ENCODE measurements at regions not wholly inside any gene's neighbourhood (a gene's known extent, or its start where the extent isn't known, plus 50 kb on each side); places are given as distances from the start of the nearest gene placed in this dataset.

DNA sequence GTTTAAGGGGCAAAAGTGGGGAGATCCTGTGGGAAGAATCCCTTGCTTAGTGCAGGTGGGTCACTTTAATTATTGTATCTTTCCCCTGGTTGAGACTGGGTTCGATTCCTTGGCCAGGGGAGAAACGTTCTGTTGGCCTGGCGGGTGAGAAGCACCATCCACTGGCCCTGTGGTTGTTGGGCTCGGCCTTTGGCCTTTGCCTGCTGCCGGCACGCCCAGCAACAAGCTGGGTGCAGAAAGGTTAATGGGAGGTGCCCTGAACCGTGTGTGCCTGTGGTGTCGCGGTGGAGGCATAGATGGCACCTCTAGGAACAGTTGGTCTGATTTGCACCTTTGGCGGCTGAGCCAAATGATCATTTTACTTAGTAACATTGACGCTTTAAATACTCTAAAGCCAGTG, 363.6 kb upstream of the CNTNAP2 start:
- Histone ChIP-seq H3K9me3 (ENCODE audit: control insufficient read depth, low read depth, low read length) (peaks cover 2% of the 10 kb centered on the region), H3K4me2 (ENCODE audit: control insufficient read depth, extremely low read depth, insufficient read depth, low read depth, low read length) (no peak overlapping the region), H4K20me1 (ENCODE audit: control insufficient read depth, extremely low read depth, insufficient read depth, low read length) (no peaks in the 10 kb centered on the region), H3K9me1 (ENCODE audit: control insufficient read depth, extremely low read depth, insufficient read depth, low read length) (no peaks in the 10 kb centered on the region), H3K4me1 (ENCODE audit: control insufficient read depth, extremely low read depth, insufficient read depth, low read length) (no peaks in the 10 kb centered on the region), H3K4me3 (ENCODE audit: control insufficient read depth in 2 of 3, extremely low read depth in 1 of 3, insufficient read depth in 2 of 3, low read depth in 1 of 3, low read length in 3 of 3) (no peak overlapping the region), H2AFZ (ENCODE audit: control insufficient read depth, low read length) (no peak overlapping the region), H3K27ac (ENCODE audit: control insufficient read depth, insufficient read depth, low read length) (no peak overlapping the region), H3K36me3 (ENCODE audit: control insufficient read depth in 2 of 2, extremely low read depth in 1 of 2, insufficient read depth in 2 of 2, low read length in 2 of 2) (no peaks in the 10 kb centered on the region), H3K9ac (ENCODE audit: control insufficient read depth, extremely low read depth, insufficient read depth, low read length) (no peak overlapping the region), H3K27me3 (ENCODE audit: control insufficient read depth, extremely low read depth, insufficient read depth, low read length) (no peaks in the 10 kb centered on the region), H3K79me2 (ENCODE audit: control insufficient read depth, insufficient read depth, low read length) (no peaks in the 10 kb centered on the region)
- DNase-seq (ENCODE audit: low read depth, low spot score) (no peak), FAIRE-seq (no peak)
- TF ChIP-seq, protein P1, sequence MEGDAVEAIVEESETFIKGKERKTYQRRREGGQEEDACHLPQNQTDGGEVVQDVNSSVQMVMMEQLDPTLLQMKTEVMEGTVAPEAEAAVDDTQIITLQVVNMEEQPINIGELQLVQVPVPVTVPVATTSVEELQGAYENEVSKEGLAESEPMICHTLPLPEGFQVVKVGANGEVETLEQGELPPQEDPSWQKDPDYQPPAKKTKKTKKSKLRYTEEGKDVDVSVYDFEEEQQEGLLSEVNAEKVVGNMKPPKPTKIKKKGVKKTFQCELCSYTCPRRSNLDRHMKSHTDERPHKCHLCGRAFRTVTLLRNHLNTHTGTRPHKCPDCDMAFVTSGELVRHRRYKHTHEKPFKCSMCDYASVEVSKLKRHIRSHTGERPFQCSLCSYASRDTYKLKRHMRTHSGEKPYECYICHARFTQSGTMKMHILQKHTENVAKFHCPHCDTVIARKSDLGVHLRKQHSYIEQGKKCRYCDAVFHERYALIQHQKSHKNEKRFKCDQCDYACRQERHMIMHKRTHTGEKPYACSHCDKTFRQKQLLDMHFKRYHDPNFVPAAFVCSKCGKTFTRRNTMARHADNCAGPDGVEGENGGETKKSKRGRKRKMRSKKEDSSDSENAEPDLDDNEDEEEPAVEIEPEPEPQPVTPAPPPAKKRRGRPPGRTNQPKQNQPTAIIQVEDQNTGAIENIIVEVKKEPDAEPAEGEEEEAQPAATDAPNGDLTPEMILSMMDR (optimal IDR thresholded peaks at IDR 0.05 in 1 of 3, IDR thresholded peaks at IDR 0.05 in 1 of 3, conservative IDR thresholded peaks at IDR 0.05 in 1 of 3; ENCODE audit: extremely low read depth in 1 of 3, insufficient read depth in 2 of 3, low read length in 3 of 3), result no peak
- no peak for TF ChIP-seq EZH2 (IDR thresholded peaks at IDR 0.05; ENCODE audit: low read length)
- dilution Hi-C loops (cut with MboI; ENCODE audit: extremely low pct_ligation_motif_present, low sequenced_read_pairs), result no loop called here

DNA sequence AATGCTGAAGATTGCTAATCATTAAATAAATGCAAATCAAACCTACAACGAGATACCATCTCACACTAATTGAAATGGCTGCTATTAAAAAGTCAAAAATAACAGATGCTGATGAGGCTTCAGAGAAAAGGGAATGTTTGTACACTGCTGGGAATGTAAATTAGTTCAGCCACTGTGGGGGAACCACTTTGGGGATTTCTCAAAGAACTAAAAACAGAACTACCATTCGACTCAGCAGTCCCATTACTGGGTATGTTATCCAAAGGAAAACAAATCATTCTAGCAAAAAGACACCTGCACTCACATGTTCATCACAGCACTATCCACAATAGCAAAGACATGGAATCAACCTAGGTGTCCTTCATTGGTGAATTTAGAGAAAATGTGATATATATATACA, 379.0 kb upstream of the CNTNAP2 start:
- no peak overlapping the region for H3K4me3 ChIP-seq (ENCODE audit: control insufficient read depth in 2 of 3, extremely low read depth in 1 of 3, insufficient read depth in 2 of 3, low read depth in 1 of 3, low read length in 3 of 3)
- dilution Hi-C loops (cut with MboI; ENCODE audit: extremely low pct_ligation_motif_present, low sequenced_read_pairs), result no loop called here
- no peaks in the 10 kb centered on the region for H3K4me1 ChIP-seq (ENCODE audit: control insufficient read depth, extremely low read depth, insufficient read depth, low read length)
- no peak for TF ChIP-seq EZH2 (IDR thresholded peaks at IDR 0.05; ENCODE audit: low read length)
- TF ChIP-seq, protein P1 (optimal IDR thresholded peaks at IDR 0.05 in 1 of 3, IDR thresholded peaks at IDR 0.05 in 1 of 3, conservative IDR thresholded peaks at IDR 0.05 in 1 of 3; ENCODE audit: extremely low read depth in 1 of 3, insufficient read depth in 2 of 3, low read length in 3 of 3), result no peak
- no peaks in the 10 kb centered on the region for H3K9me1 ChIP-seq (ENCODE audit: control insufficient read depth, extremely low read depth, insufficient read depth, low read length)
- H3K9ac ChIP-seq (ENCODE audit: control insufficient read depth, extremely low read depth, insufficient read depth, low read length), result no peak overlapping the region
- DNase-seq (ENCODE audit: low read depth, low spot score), result no peak
- H2AFZ ChIP-seq (ENCODE audit: control insufficient read depth, low read length), result no peak overlapping the region
- H3K4me2 ChIP-seq (ENCODE audit: control insufficient read depth, extremely low read depth, insufficient read depth, low read depth, low read length), result no peak overlapping the region
- H3K79me2 ChIP-seq (ENCODE audit: control insufficient read depth, insufficient read depth, low read length), result no peaks in the 10 kb centered on the region
- H3K27me3 ChIP-seq (ENCODE audit: control insufficient read depth, extremely low read depth, insufficient read depth, low read length), result no peaks in the 10 kb centered on the region
- no peaks in the 10 kb centered on the region for H3K36me3 ChIP-seq (ENCODE audit: control insufficient read depth in 2 of 2, extremely low read depth in 1 of 2, insufficient read depth in 2 of 2, low read length in 2 of 2)
- no peaks in the 10 kb centered on the region for H3K9me3 ChIP-seq (ENCODE audit: control insufficient read depth, low read depth, low read length)
- H4K20me1 ChIP-seq (ENCODE audit: control insufficient read depth, extremely low read depth, insufficient read depth, low read length), result no peaks in the 10 kb centered on the region
- no peak overlapping the region for H3K27ac ChIP-seq (ENCODE audit: control insufficient read depth, insufficient read depth, low read length)
- FAIRE-seq, result no peak

All from keratinocyte (primary cell).